ENCODE measurements at regions not wholly inside any gene's neighbourhood (a gene's known extent, or its start where the extent isn't known, plus 50 kb on each side); places are given as distances from the start of the nearest gene placed in this dataset.

- CTCF ChIA-PET = interaction anchor here (0.5 to 1.7 kb wide), 5 partner anchors 10 to 377 kb away, joined by 3 to 7 read pairs (median 4); no protein-coding TSS in a partner anchor
- TF ChIP-seq CTCF (IDR thresholded peaks at IDR 0.05; ENCODE audit: insufficient read depth, low read depth, low read length) = peak; percentile 10; the same call in 1 of the 2 replicates
- H3K4me3 ChIP-seq (ENCODE audit: low read depth, low read length) = no peak overlapping the region
- no peaks in the 10 kb centered on the region for H3K27me3 ChIP-seq (ENCODE audit: control insufficient read depth, insufficient read depth, low read length)
- POLR2A ChIA-PET = interaction anchor here (0.7 kb wide), 1 partner anchor 95 kb away, joined by 9 read pairs; no protein-coding TSS in a partner anchor
- no peaks in the 10 kb centered on the region for H3K36me3 ChIP-seq (ENCODE audit: control insufficient read depth, insufficient read depth, low read length)
- no peak for DNase-seq (ENCODE audit: low read depth)
These were observed 417.0 kb upstream of the DDI1 start for GRCh38 chr11:103619480-103619879.

- no peaks in the 10 kb centered on the region for H3K36me3 ChIP-seq (ENCODE audit: control insufficient read depth, insufficient read depth, low read length)
- H3K4me3 ChIP-seq (ENCODE audit: low read depth, low read length) = no peak overlapping the region
- no peak for DNase-seq (ENCODE audit: low read depth)
- CTCF ChIA-PET = interaction anchor here (0.5 to 1.7 kb wide), 5 partner anchors 11 to 377 kb away, joined by 3 to 7 read pairs (median 4); no protein-coding TSS in a partner anchor
- POLR2A ChIA-PET = interaction anchor here (0.7 kb wide), 1 partner anchor 94 kb away, joined by 9 read pairs; no protein-coding TSS in a partner anchor
- H3K27me3 ChIP-seq (ENCODE audit: control insufficient read depth, insufficient read depth, low read length) = no peaks in the 10 kb centered on the region
- TF ChIP-seq CTCF (IDR thresholded peaks at IDR 0.05; ENCODE audit: insufficient read depth, low read depth, low read length) = no peak
These were observed 416.5 kb upstream of the DDI1 start for GRCh38 chr11:103619938-103620337.

DNA sequence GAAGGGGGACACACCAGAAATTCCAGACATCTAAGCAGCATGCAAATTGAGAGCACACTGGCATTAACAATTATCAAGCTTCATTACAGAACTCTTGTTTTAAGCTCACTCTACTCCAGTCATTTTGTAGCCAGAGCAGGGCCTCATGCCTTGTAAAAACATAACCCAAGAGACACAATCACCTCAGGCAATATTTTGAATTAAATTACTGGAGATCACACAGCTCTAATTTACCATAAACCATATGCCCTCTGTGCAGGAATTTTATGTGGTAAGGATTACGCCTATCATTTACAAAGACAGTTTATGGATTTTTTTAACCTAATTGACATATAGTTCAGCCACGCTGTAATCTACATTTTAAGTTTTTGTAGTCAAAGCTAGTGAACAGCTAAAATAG is 414.1 kb upstream of the DDI1 start:
- CTCF ChIA-PET = interaction anchor here (0.6 to 2.2 kb wide), 6 partner anchors 9 to 365 kb away, joined by 3 to 10 read pairs (median 4); no protein-coding TSS in a partner anchor
- Histone ChIP-seq H3K36me3 (ENCODE audit: control insufficient read depth, insufficient read depth, low read length) (no peaks in the 10 kb centered on the region), H3K4me3 (ENCODE audit: low read depth, low read length) (no peak overlapping the region), H3K27me3 (ENCODE audit: control insufficient read depth, insufficient read depth, low read length) (no peaks in the 10 kb centered on the region)
- no peak for DNase-seq (ENCODE audit: low read depth)
- TF ChIP-seq CTCF (IDR thresholded peaks at IDR 0.05; ENCODE audit: insufficient read depth, low read depth, low read length) = no peak
- POLR2A ChIA-PET = no interaction called here

DNA sequence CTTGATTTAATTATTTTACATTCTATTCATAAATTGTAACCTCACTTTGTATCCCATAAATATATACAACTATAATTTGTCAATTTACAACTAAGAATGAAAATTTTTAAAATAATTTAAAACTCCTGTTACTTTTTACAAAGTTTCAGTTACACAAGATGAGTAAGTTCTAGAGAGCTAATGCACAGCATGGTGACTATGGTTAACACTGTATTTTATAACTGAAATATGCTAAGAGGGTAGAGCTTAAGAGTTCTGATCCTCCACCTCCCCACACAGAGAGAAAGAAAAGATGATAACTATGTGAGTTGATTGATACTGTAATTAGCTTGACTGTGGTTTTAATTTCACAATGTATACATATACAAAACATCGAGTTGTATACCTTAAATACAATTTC is 412.5 kb upstream of the DDI1 start:
- no peak for DNase-seq (ENCODE audit: low read depth)
- no peaks in the 10 kb centered on the region for H3K36me3 ChIP-seq (ENCODE audit: control insufficient read depth, insufficient read depth, low read length)
- H3K27me3 ChIP-seq (ENCODE audit: control insufficient read depth, insufficient read depth, low read length) = no peaks in the 10 kb centered on the region
- POLR2A ChIA-PET = no interaction called here
- TF ChIP-seq CTCF (IDR thresholded peaks at IDR 0.05; ENCODE audit: insufficient read depth, low read depth, low read length) = no peak
- H3K4me3 ChIP-seq (ENCODE audit: low read depth, low read length) = no peak overlapping the region
- CTCF ChIA-PET = interaction anchor here (0.7 to 2.2 kb wide), 5 partner anchors 12 to 48 kb away, joined by 3 to 10 read pairs (median 3); no protein-coding TSS in a partner anchor

DNA sequence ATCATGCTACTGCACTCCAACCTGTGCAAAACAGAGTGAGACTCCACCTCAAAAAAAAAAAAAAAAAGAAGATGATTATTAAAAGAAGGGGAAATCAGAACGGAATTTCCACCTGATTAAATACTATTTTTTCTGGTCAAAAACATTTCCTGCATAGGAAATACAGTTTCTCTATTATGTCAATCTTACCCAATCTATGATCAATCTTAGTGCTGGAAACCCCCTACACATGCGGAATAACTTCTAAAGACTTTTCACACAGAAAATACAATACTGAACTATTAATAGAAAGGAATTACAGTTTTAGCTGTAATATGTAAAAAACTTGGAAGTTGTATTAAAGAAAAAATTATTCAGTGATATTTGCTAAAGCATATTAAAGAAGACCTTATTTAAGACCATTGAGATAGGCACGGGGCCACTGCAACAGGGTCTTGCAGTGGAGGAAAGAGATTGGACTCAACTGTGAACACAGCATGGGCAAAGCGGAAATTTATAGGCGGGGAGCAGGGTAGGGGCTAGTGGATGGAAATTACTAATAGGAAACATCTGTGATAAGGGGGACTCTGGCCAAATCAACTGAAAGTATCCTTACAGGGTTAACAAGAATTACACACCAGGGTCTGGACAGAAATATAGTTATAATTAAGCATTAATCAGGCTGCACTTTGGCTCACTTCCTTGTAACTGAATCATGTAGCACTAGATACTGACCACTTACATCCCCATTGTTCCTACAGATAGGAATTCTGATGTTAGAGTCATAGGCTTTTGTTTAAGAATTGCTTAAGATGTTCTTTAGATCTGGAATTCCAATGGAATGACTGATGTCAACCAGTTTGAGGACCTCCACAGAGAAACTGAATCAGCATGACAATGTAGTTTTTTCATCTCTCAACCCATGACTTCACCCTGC is 411.5 kb upstream of the DDI1 start:
- TF ChIP-seq CTCF (IDR thresholded peaks at IDR 0.05; ENCODE audit: insufficient read depth, low read depth, low read length) = no peak
- Histone ChIP-seq H3K27me3 (ENCODE audit: control insufficient read depth, insufficient read depth, low read length) (no peaks in the 10 kb centered on the region), H3K4me3 (ENCODE audit: low read depth, low read length) (no peak overlapping the region), H3K36me3 (ENCODE audit: control insufficient read depth, insufficient read depth, low read length) (no peaks in the 10 kb centered on the region)
- ChIA-PET POLR2A (no interaction called here), CTCF (interaction anchor here (1.0 to 1.2 kb wide), 2 partner anchors 11 to 19 kb away, joined by 3 to 4 read pairs; no protein-coding TSS in a partner anchor)
- DNase-seq (ENCODE audit: low read depth) = peak; percentile 83
